ENCODE measurements at regions not wholly inside any gene's neighbourhood (a gene's known extent, or its start where the extent isn't known, plus 50 kb on each side); places are given as distances from the start of the nearest gene placed in this dataset.

- H3K4me1 ChIP-seq, result peaks cover 3% of the 10 kb centered on the region
Measured at GRCh38 chrX:10043386-10043785, 76.2 kb downstream of the CLDN34 start.

GRCh38 chrX:10044021-10044420 lies 76.9 kb downstream of the CLDN34 start:
- TF ChIP-seq CTCF (IDR thresholded peaks at IDR 0.05), result no peak
- Histone ChIP-seq H3K36me3 (ENCODE audit: control insufficient read depth, insufficient read depth, low read length) (no peaks in the 10 kb centered on the region), H3K9ac (no peak overlapping the region), H3K4me2 (ENCODE audit: low read length) (no peak overlapping the region), H3K4me1 (no peaks in the 10 kb centered on the region), H3K4me3 (ENCODE audit: low read depth, low read length) (no peak overlapping the region), H3K9me3 (ENCODE audit: control insufficient read depth, low read length) (no peaks in the 10 kb centered on the region), H3K27ac (no peak overlapping the region), H2AFZ (no peak overlapping the region), H3K27me3 (ENCODE audit: control insufficient read depth, insufficient read depth, low read length) (no peaks in the 10 kb centered on the region), H3K79me2 (no peaks in the 10 kb centered on the region)

More at GRCh38 chrX:10043386-10043785, 76.2 kb downstream of the CLDN34 start:
- no peaks in the 10 kb centered on the region for H3K79me2 ChIP-seq
- H3K27me3 ChIP-seq (ENCODE audit: control insufficient read depth, insufficient read depth, low read length), result no peaks in the 10 kb centered on the region
- H3K4me3 ChIP-seq (ENCODE audit: low read depth, low read length), result no peak overlapping the region
- no peak overlapping the region for H2AFZ ChIP-seq
- no peak for TF ChIP-seq CTCF (IDR thresholded peaks at IDR 0.05)
- H3K4me2 ChIP-seq (ENCODE audit: low read length), result no peak overlapping the region
- H3K27ac ChIP-seq, result no peak overlapping the region
- H3K36me3 ChIP-seq (ENCODE audit: control insufficient read depth, insufficient read depth, low read length), result no peaks in the 10 kb centered on the region
- H3K9me3 ChIP-seq (ENCODE audit: control insufficient read depth, low read length), result no peaks in the 10 kb centered on the region
- no peak overlapping the region for H3K9ac ChIP-seq

DNA sequence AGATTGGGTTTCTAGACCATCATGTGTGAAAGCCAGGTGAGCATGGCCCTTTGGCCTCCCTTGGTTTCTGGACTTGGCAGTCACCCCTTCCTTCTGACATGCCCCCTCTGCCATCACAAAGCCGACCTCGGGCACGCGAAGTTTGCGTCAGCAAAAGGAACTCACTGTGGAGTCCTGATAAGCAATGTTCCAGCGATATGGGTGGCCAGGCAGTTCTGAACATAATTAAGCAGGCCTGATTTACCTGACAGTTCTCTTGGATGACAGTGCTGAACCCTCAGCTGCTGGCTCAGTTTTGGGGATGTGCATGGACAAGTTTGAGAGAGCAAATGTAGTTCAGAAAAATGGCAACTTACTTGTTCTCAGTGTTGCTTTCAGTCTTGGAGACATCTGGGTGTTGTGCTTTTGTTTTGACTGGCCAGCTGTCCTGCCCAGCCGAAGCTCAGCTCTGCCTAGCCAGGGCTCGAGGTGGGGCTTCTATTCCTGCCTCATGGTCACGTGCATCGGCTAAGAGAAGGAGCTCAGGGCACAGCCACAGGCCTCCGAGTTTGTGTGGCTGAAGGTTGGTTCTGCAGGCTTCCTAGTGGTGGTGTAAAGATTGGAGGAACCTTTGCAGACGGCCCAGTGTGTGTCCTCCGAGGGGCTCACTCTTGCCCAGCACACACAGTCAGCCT lies 78.3 kb downstream of the CLDN34 start:
- TF ChIP-seq CTCF (IDR thresholded peaks at IDR 0.05), result no peak
- Histone ChIP-seq H3K4me3 (ENCODE audit: low read depth, low read length) (no peak overlapping the region), H3K4me2 (ENCODE audit: low read length) (no peak overlapping the region), H3K9ac (no peak overlapping the region), H3K36me3 (ENCODE audit: control insufficient read depth, insufficient read depth, low read length) (no peaks in the 10 kb centered on the region), H3K4me1 (no peaks in the 10 kb centered on the region), H2AFZ (peak overlapping the region; percentile 2), H3K79me2 (no peaks in the 10 kb centered on the region), H3K9me3 (ENCODE audit: control insufficient read depth, low read length) (no peaks in the 10 kb centered on the region), H3K27ac (no peak overlapping the region), H3K27me3 (ENCODE audit: control insufficient read depth, insufficient read depth, low read length) (no peaks in the 10 kb centered on the region)

DNA sequence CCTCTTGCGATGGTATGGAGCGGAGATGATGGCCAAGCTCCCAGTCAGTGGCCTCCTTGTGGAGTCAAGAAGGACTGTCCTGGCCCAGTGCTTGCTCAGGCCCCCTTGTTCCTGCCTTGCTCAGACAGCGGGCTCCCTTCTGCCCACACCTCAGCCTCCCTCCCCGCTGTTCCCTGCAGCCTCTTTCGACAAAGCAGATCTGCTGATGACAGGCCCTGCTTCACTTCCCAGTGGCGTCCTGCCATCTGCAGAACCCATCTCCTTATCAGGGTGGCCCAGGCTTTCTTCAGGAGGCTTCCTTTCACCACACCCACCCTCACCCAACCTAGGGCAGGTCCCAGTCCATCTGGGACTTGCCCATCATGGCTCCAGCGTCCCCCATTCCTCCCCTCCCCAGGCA lies 80.0 kb downstream of the CLDN34 start:
- Histone ChIP-seq H3K4me1 (peaks cover 3% of the 10 kb centered on the region), H3K9ac (no peak overlapping the region)

More for the DNA sequence above, 80.0 kb downstream of the CLDN34 start:
- Histone ChIP-seq H2AFZ (no peak overlapping the region), H3K79me2 (no peaks in the 10 kb centered on the region), H3K4me3 (ENCODE audit: low read depth, low read length) (no peak overlapping the region), H3K27me3 (ENCODE audit: control insufficient read depth, insufficient read depth, low read length) (no peaks in the 10 kb centered on the region), H3K36me3 (ENCODE audit: control insufficient read depth, insufficient read depth, low read length) (no peaks in the 10 kb centered on the region), H3K27ac (no peak overlapping the region), H3K9me3 (ENCODE audit: control insufficient read depth, low read length) (no peaks in the 10 kb centered on the region), H3K4me2 (ENCODE audit: low read length) (no peak overlapping the region)
- no peak for TF ChIP-seq CTCF (IDR thresholded peaks at IDR 0.05)
